ENCODE measurements at regions not wholly inside any gene's neighbourhood (a gene's known extent, or its start where the extent isn't known, plus 50 kb on each side); places are given as distances from the start of the nearest gene placed in this dataset.

GRCh38 chr17:36807496-36808179, 129.6 kb upstream of the LHX1 start:
- H3K4me1 ChIP-seq (ENCODE audit: control insufficient read depth, low read length) = no peaks in the 10 kb centered on the region
- H3K4me3 ChIP-seq (ENCODE audit: low read length) = no peak overlapping the region
- H3K27ac ChIP-seq (ENCODE audit: low read depth, low read length) = no peak overlapping the region
- no peaks in the 10 kb centered on the region for H4K20me1 ChIP-seq (ENCODE audit: control insufficient read depth, insufficient read depth, low read depth, low read length)
- H3K79me2 ChIP-seq (ENCODE audit: control insufficient read depth, low read length) = no peaks in the 10 kb centered on the region
- TF ChIP-seq EZH2phosphoT487 (IDR thresholded peaks at IDR 0.05; ENCODE audit: borderline replicate concordance, low read length) = no peak
- TF ChIP-seq, protein P1, sequence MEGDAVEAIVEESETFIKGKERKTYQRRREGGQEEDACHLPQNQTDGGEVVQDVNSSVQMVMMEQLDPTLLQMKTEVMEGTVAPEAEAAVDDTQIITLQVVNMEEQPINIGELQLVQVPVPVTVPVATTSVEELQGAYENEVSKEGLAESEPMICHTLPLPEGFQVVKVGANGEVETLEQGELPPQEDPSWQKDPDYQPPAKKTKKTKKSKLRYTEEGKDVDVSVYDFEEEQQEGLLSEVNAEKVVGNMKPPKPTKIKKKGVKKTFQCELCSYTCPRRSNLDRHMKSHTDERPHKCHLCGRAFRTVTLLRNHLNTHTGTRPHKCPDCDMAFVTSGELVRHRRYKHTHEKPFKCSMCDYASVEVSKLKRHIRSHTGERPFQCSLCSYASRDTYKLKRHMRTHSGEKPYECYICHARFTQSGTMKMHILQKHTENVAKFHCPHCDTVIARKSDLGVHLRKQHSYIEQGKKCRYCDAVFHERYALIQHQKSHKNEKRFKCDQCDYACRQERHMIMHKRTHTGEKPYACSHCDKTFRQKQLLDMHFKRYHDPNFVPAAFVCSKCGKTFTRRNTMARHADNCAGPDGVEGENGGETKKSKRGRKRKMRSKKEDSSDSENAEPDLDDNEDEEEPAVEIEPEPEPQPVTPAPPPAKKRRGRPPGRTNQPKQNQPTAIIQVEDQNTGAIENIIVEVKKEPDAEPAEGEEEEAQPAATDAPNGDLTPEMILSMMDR (IDR thresholded peaks at IDR 0.05; ENCODE audit: low read depth, low read length, poor library complexity, severe bottlenecking) = no peak
- H3K27me3 ChIP-seq (ENCODE audit: control insufficient read depth, low read length) = peaks cover 9% of the 10 kb centered on the region; the same call in 1 of the 2 replicates
- H3K36me3 ChIP-seq (ENCODE audit: control insufficient read depth, low read length) = no peaks in the 10 kb centered on the region
- H3K9me2 ChIP-seq (replicated peaks; ENCODE audit: control insufficient read depth, low read length) = no peaks in the 10 kb centered on the region
- H3K4me2 ChIP-seq (ENCODE audit: low read length) = no peak overlapping the region
- no peaks in the 10 kb centered on the region for H3F3A ChIP-seq (ENCODE audit: control insufficient read depth, insufficient read depth)
- H3K9me3 ChIP-seq (ENCODE audit: control insufficient read depth, insufficient read depth, low read length) = no peaks in the 10 kb centered on the region

DNA sequence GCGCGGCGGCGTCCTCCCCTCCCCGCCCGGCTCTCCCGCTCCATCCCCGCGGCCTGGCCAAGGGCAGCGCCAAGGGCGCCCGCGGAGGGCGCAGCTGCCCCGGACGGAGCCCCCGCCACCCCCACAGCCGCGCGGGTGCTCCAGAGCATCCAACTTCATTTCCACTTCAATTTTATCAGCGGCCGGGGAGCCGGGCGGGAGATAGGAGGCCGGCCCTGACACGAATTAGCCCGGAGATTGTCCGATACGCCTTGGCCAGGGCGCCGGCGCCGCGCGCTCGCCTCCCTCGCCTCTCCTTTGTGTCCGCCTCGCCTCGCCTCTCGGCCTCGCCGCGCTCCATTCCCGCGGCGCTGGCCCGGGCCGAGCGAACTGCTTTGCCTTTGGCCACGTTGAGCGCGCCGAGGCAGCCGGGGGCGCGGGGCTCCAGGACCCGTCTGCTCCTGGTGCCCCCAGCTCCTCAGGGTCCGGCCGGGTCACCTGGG, 129.1 kb upstream of the LHX1 start:
- no peaks in the 10 kb centered on the region for H3K36me3 ChIP-seq (ENCODE audit: control insufficient read depth, low read length)
- H4K20me1 ChIP-seq (ENCODE audit: control insufficient read depth, insufficient read depth, low read depth, low read length) = no peaks in the 10 kb centered on the region
- no peak overlapping the region for H3K4me3 ChIP-seq (ENCODE audit: low read length)
- no peaks in the 10 kb centered on the region for H3F3A ChIP-seq (ENCODE audit: control insufficient read depth, insufficient read depth)
- no peaks in the 10 kb centered on the region for H3K4me1 ChIP-seq (ENCODE audit: control insufficient read depth, low read length)
- H3K27ac ChIP-seq (ENCODE audit: low read depth, low read length) = no peak overlapping the region
- peaks cover 9% of the 10 kb centered on the region; the same call in 1 of the 2 replicates for H3K27me3 ChIP-seq (ENCODE audit: control insufficient read depth, low read length)
- no peaks in the 10 kb centered on the region for H3K9me3 ChIP-seq (ENCODE audit: control insufficient read depth, insufficient read depth, low read length)
- no peaks in the 10 kb centered on the region for H3K79me2 ChIP-seq (ENCODE audit: control insufficient read depth, low read length)
- TF ChIP-seq, protein P1 (IDR thresholded peaks at IDR 0.05; ENCODE audit: low read depth, low read length, poor library complexity, severe bottlenecking) = no peak
- TF ChIP-seq EZH2phosphoT487 (IDR thresholded peaks at IDR 0.05; ENCODE audit: borderline replicate concordance, low read length) = no peak
- no peaks in the 10 kb centered on the region for H3K9me2 ChIP-seq (replicated peaks; ENCODE audit: control insufficient read depth, low read length)
- H3K4me2 ChIP-seq (ENCODE audit: low read length) = no peak overlapping the region

DNA sequence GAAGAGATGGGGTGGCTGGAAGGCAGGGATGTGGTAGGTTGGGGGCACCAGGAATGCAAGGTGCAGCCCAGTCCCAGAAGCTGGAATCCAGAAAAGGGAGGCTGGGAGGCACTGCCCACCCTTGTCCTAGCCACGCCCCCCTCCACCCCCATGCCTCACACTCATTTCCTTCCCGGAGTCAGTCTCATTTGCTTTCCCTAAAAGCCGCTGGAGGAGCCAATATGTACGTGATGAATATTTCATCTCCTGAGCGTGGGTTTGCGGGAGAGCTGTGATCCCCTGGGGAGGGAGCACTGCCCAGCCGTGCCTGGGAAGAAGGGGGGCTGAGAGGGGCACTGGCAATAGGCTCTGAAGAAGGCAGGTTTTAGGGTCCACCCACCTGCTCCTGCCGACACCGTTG, 124.5 kb upstream of the LHX1 start:
- TF ChIP-seq, protein P1 (IDR thresholded peaks at IDR 0.05; ENCODE audit: low read depth, low read length, poor library complexity, severe bottlenecking) = no peak
- TF ChIP-seq EZH2phosphoT487 (IDR thresholded peaks at IDR 0.05; ENCODE audit: borderline replicate concordance, low read length) = no peak
- no peak overlapping the region for H3K4me3 ChIP-seq (ENCODE audit: low read length)
- H3K27ac ChIP-seq (ENCODE audit: low read depth, low read length) = no peak overlapping the region
- H4K20me1 ChIP-seq (ENCODE audit: control insufficient read depth, insufficient read depth, low read depth, low read length) = no peaks in the 10 kb centered on the region
- no peaks in the 10 kb centered on the region for H3F3A ChIP-seq (ENCODE audit: control insufficient read depth, insufficient read depth)
- no peaks in the 10 kb centered on the region for H3K4me1 ChIP-seq (ENCODE audit: control insufficient read depth, low read length)
- H3K36me3 ChIP-seq (ENCODE audit: control insufficient read depth, low read length) = no peaks in the 10 kb centered on the region
- H3K9me2 ChIP-seq (replicated peaks; ENCODE audit: control insufficient read depth, low read length) = no peaks in the 10 kb centered on the region
- peaks cover 6% of the 10 kb centered on the region; the same call in 1 of the 2 replicates for H3K27me3 ChIP-seq (ENCODE audit: control insufficient read depth, low read length)
- no peaks in the 10 kb centered on the region for H3K9me3 ChIP-seq (ENCODE audit: control insufficient read depth, insufficient read depth, low read length)
- no peak overlapping the region for H3K4me2 ChIP-seq (ENCODE audit: low read length)
- no peaks in the 10 kb centered on the region for H3K79me2 ChIP-seq (ENCODE audit: control insufficient read depth, low read length)
